Iris pigment epithelial cell (primary cell): ENCODE measurements at regions not wholly inside any gene's neighbourhood (a gene's known extent, or its start where the extent isn't known, plus 50 kb on each side); places are given as distances from the start of the nearest gene placed in this dataset.
"Not testable (repeated sequence)": the region's sequence is repeated elsewhere in the genome, so short reads cannot be mapped to it uniquely, and the experiment has no call there.

ENCODE experiments used
- DNase-seq: peaks from one replicate; pipeline ENCODE4 v3.0.0-alpha.2; 2011; ENCODE audit warnings: low read depth

DNA sequence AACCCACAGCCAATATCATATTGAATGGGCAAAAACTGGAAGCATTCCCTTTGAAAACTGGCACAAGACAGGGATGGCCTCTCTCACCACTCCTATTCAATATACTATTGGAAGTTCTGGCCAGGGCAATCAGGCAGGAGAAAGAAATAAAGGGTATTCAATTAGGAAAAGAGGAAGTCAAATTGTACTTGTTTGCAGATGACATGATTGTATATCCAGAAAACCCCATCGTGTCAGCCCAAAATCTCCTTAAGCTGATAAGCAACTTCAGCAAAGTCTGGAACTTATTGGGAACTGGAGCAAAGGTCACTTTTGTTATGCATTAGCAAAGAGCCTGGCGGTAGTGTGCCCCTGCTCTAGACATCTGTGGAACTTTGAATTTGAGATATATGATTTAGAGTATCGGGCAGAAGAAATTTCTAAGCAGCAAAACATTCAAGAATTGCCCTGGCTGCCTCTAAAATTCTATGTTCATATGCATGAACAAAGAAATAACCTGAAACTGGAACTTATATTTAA, 53.4 kb upstream of the PSMA1 start:
- not testable (repeated sequence) for DNase-seq

- no peak for DNase-seq
These were observed 57.1 kb upstream of the PSMA1 start for GRCh38 chr11:14577292-14577691.

DNA sequence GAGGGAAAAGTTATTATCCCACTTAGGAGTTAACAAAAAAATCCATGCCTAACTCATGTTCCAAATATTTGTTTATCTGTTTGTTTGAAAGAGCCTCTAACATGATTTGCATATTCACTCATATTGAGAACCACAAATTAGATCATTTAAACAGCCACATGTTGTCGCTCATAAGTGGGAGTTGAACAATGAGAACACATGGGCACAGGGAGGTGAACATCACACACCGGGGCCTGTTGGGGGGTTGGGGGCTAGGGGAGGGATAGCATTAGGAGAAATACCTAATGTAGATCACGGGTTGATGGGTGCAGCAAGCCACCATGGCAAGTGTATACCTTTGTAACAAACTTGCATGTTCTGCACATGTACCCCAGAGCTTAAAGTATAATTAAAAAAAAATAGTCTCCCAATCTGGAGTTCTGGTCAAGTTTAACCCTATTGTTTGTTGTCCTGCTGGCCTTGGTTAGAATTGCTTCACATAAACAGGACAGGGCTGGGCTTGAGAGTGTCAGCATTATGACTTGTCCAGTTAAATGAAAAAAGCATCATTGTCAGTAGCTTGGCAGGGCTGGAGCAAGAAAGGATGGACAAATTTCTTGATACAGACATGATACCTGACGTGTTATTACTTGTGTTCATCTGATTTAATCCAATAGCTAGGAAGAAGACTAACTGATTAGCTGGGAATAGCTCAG, 57.8 kb upstream of the PSMA1 start:
- DNase-seq, result no peak

DNA sequence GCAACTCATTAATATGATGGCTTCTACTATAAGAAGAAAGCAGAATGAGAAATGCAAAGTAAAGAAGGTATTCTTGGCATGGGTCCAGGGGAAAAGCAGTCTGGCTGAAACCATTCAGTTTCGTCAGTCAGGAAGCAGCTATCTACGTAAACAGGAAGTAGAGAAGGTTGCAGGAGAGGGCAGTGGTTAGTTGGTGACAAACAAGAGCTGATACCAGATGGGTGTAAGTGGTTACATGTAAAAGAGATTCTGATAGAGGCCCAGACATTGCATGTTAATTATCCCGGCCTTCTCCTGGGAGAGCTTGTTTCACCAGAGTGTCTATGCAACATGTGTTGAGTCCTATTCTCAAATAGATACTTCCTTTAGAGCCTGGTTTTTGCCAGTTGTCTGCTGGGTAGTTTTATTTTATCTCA, 58.4 kb upstream of the PSMA1 start:
- peak; percentile 88 for DNase-seq

- no peak for DNase-seq
These were observed 59.5 kb upstream of the PSMA1 start for GRCh38 chr11:14579646-14580045.

- DNase-seq, result no peak
These were observed 60.8 kb upstream of the PDE3B start for GRCh38 chr11:14582793-14583192.

DNA sequence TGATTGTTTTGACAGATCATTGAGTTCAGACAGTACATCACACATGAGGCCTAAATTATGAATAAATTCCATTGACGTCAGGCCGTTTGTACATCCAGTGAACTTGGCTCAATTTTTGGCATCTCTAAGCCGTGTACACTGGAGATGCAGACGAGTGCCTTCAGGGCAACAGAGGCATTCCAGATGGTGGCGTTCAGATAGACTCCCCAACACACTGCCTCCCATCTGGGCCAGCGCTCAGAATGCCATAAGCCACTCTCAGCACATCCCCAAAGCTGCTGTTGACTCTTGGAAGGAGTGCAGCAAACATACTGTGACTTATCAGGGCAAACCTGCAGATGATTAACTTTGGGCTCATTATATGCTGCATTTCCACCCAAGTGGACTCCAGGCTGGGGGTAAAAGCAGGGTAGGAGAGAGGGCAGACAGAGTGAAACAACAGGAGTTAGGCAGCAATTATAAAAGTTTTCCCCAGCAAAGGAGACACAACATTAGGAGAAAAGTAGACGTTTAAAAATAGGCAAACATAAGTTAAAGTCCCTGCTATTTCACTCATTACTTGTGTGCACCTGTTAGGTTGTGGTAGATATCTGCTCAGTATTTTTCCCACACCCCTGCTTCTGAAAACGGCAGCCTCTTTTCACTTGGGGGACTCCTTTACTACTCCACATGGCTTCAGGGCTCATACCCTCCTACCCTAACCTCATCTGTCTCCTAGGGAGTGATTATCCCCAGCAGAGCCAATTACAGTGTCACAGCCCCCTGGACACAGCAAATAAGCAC, 60.2 kb upstream of the PDE3B start:
- no peak for DNase-seq

DNA sequence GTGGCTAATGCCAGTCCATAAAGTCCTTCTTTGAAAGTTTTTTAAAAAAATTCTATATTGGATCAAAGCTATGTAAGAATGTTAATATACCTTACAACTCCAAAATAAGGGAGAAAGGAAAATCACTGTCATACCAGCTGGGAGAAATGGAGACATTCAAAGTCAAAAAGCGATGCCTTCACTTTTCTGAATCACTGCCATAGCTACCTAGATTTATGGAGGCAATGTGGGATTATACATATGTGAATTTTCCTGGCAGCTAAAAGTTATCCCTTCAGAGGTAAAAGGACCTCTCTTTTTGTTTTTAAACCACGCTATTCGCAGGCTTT, 59.6 kb upstream of the PDE3B start:
- no peak for DNase-seq

GRCh38 chr11:14584595-14584994, 59.0 kb upstream of the PDE3B start:
- no peak for DNase-seq

GRCh38 chr11:14585438-14585837, 58.2 kb upstream of the PDE3B start:
- DNase-seq, result no peak

- DNase-seq, result no peak
These were observed 56.3 kb upstream of the PDE3B start for GRCh38 chr11:14587258-14587657.

DNA sequence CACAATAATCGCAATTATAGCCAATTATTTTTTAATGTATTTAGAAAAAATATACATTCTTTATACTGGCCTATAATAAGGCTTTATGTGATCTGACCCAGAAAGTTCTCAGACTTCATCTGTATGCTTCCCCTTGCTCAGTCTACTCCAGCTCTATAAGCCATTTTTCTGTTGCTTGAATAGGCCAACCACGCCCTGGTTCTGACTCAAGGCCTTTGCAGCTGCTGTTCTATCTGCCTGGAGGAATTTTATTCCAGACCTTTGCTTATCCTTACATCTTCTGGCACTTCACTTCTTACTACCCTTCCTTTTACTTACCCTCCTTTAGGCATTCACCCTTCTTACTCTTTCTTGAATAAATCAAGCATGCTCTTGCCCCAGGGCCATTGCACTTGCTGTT, 54.9 kb upstream of the PDE3B start:
- DNase-seq, result no peak

GRCh38 chr11:14589421-14589820, 54.2 kb upstream of the PDE3B start:
- DNase-seq, result no peak

DNA sequence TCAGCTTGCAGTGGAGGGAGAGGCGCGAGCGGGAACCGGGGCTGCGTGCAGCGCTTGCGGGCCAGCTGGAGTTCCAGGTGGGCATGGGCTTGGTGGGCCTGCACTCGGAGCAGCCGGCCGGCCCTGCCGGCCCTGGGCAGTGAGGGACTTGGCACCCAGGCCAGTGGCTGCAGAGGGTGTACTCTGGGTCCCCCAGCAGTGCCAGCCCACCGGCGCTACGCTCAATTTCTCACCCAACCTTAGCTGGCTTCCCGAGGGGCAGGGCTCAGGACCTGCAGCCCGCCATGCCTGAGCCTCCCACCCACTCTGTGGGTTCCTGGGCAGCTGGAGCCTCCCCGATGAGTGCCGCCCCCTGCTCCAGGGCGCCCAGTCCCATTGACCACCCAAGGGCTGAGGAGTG, 52.6 kb upstream of the PDE3B start:
- DNase-seq, result not testable (repeated sequence)

- no peak for DNase-seq
These were observed 49.9 kb upstream of the PDE3B start for GRCh38 chr11:14593671-14594070.
